IPS-NIHi7 (cell line): ENCODE measurements at regions not wholly inside any gene's neighbourhood (a gene's known extent, or its start where the extent isn't known, plus 50 kb on each side); places are given as distances from the start of the nearest gene placed in this dataset.
A peak's percentile ranks its signal among the peaks of the same experiment; 100 is the strongest.

Source experiments
- DNase-seq: peaks from one replicate; pipeline ENCODE4 v3.0.0; 2012; ENCODE audit warnings: mixed read lengths; ENCODE audit errors: extremely low spot score

DNA sequence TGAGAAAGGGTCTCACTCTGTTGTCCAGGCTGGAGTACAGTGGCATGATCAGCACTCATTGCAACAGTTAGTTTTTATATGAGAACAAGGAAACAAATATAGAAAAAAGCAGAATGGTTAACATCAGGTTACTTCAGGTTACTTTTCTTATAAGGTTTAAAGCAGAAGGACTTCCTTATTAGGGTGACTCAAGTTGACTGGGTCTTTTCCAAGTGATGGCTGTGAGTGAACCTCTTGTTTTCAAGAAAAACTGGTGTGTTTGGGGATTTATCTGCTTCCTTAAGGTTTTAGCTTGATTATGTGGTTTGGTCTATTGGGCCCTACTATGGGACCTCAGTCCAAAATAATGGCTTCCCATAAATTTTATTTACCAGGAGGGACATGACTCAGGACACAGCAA lies 99.2 kb downstream of the ARRDC3 start:
- no peak for DNase-seq

DNA sequence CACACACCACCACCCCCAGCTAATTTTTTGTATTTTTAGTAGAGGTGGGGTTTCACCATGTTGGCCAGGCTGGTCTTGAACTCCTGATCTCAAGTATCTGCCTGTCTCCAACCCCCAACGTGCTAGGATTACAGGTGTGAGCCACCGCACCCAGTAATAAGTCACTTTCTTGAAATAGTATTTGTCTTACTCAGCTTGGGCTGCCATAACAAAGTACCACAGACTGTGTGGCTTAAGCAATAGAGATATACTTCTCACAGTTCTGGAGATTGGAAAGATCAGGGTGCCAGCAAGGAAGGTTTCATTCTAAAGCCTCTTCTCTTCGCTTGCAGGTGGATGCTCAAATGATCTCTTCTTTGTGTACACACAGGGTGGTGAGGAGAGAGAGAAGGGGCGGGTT lies 99.8 kb downstream of the ARRDC3 start:
- DNase-seq, result no peak

DNA sequence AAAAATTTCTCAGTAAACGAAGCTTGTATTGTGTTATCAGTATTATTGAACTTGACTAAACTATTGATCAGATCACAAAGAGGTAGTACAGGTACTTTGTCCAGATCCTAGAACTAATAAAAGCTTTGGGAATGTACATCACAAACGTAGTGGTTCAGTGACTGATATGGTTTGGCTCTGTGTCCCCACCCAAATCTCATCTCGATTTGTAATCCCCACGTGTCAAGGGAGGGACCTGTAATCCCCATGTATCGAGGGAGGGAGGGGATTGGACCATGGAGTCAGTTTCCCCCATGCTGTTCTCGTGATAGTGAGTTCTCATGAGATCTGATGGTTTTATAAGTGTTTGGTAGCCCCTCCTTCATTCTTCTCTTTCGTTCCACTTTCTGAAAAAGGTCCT lies 100.9 kb downstream of the ARRDC3 start:
- no peak for DNase-seq

DNA sequence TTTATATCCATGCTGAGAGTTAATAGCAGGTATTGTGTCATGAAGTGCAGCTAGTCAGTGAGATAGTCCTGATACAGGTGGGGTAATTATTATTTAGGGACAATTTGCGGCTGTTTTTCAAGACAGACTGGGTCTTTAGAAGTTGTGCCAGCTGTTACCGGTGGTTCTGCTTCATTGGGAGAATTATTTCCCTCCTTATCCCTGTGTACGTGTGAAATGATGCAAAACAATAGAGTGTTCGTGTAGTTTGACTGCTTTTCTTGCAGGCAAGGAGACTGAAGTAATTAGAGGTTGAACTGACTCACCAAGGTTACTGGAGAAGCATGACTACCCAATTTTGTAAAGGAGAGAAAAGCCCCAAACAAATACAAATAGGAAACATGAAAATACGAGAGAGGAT lies 101.7 kb downstream of the ARRDC3 start:
- no peak for DNase-seq

DNA sequence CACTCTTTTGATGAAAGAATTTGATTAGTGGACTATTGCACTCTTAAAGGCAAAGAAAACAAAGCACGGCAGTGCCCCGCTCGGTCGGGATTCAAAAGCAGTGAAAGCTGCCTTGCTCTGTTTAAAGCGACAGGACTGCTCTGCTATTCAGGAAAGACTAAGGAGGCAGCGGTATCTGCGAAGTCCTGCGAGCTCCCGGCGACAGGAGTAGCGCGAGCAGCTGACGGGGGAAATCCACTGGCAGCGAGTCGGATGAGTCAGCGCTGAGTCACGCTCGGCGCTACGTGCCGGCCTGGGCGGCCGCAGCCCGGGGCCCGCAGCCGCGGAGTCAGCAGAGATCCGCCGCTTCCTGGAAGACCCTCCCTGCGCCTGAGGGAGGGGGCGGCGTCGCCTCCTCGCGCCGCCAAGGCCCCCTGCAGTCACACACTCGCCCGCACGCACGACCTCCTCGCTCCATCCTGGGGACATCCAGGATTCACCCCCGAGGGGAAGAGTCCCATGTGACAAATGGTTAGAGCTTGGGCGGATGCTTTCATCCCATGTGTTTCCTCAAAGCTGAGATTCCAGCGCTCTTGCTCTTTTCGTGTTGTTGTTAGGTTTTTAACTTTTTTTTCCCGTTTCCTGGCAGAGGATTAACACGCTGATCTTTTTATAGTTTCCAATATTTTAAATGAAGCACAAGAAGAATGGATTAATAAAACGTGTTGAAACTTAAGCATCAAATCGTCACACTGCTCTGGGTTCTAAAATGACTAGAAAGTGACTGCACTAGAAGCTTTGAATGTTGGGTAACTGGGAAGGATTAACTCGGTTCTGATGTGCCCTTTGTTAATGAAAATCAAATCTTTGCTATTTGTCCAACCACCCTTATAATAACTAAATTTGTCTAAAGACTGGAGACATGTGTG lies 102.5 kb downstream of the ARRDC3 start:
- peak; percentile 95 for DNase-seq

DNA sequence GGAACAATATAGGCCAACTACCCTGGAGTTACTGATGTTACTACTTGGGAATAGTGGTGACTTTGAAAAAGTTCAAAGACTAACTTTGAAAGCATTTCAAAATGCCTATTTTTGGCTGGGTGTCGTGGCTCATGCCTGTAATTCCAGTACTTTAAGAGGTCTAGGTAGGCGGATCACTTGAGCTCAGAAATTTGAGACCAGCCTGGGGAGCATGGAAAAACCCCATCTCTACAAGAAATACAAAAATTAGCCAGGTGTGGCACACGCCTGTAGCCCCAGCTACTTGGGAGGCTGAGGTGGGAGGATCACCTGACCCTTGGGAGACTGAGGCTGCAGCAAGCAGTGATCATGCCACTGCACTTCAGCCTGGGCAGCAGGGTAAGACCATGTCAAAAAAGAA lies 105.3 kb downstream of the ARRDC3 start:
- no peak for DNase-seq

DNA sequence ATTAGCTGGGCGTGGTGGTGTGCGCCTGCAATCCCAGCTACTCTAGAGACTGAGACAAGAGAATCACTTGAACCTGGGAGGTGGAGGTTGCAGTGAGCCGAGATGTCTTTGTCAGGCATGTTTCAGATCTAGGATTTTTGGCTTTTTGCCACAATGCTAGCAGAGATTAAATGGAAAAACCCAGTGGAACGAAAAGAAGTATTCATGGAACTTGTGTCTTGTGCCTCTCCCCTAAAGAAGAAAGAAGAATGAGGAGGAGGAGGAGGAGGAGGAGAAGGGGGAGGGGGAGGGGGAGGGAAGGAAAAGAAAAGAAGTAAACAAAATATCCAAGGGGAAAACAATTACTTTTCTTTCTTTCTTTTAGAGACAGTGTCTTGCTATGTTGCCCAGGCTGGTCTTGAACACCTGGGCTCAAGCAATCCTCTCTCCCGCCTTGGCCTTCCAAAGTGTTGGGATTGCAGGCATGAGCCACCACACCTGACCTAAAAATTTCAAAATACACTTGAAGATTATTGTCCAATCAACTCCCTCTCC lies 106.0 kb downstream of the ARRDC3 start:
- DNase-seq, result no peak

DNA sequence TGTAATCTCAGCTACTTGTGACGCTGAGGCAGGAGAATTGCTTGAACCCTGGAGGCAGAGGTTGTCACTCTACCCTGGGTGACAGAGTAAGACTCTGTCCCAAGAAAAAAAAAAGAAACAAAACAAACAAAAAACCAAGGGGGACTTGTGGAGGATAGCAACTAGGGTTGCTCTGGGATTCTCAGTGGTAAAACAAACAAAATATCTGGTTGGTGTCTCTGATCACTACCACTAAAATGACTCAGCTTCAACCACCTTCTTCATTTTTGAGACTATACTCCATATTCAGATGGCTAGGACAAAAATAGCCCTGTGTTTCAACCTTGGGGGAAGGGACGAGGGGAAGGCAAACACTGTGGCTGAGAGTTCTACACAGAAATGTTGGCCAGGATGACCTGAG lies 110.3 kb downstream of the ARRDC3 start:
- DNase-seq, result no peak

DNA sequence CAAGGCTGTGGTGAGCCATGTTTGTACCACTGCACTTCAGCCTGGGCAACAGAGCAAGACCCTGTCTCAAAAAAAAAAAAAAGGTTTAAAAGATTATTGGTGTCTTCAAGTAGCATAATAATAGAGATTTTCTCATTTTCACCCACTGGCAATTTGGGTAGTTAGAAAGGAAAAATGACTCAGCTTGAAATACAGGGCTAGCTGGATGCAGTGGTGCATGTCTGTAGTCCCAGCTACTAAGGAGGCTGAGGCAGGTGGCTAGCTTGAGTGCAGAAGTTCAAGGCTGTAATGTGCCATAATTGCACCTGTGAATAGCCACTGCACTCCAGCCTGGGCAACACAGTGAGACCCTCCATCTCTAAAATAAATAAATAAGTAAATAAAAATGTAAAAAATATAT lies 111.1 kb downstream of the ARRDC3 start:
- DNase-seq, result no peak

DNA sequence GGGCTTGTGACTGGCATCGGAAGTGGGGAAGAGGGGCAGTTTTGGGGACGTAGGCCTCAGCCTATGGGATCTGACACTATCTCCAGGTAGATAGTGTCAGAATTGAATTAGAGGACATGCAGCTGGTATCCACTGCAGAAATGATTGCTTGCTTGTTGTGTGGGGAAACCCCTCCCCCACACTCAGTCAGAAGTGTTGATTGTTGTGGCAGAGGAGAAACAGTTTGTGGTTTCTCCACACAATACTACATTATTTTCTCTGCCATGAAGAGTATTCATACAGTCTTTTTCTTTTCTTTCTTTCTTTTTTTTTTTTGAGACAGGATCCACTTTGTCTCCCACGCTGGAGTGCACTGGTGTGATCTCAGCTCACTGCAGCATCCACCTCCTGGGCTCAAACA lies 113.9 kb downstream of the ARRDC3 start:
- DNase-seq, result no peak

DNA sequence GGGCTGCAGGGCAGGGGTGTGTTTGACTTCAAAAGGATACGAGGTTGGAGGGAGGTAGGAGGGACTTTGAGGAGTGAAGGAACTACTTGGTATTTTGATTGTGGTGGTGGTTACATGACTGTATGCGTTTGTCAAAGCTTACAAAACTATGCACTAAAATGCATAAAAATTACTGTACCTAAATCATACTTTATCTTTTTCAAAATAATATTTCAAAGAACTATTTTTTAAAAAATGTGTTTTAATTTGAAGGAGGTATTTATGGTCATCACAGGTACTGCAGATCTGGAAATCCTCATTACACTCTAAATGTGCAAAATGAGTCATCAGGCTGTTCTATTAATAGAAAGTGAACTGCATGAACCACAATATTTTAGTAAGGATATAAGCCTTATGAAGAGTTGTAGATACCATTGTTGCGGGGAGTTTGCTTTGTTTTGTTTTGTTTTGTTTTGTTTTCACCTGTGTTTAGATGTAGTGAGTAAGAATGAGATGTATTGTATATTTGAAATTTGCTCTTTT lies 116.9 kb downstream of the ARRDC3 start:
- no peak for DNase-seq

DNA sequence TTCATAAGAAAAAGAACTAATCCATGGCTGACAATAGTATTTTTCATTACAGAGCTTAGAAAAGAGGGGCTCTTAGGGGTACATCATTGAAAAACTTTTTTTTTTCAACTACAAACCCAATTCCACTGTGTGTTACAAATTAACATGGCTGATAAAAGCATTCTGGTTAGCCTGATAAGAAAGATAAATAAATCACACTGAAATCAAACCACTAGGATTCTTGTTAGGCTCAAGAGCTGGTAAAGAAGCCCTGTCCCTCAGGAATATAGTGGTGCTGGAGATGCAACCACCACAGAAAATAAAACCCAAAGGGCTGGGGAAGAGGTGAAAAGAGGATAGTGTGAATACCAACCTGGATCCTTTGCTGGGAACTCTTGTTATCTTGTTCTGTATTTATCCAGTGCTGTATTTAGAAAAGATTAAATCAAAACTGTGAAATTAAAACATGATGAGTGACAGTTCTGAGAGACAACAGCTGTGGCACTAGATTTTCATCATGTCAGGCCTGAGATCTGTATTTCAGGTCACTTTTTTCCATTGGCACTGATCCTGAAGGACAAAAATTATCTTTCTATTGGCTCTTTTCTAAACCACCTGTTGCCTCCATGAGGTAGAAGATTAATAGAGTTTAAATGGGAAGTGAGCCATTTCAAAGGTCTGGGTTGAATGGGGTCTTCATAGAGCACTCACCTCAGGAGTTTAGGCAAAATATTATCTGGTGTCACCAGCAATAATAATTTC lies 118.6 kb downstream of the ARRDC3 start:
- DNase-seq, result no peak

DNA sequence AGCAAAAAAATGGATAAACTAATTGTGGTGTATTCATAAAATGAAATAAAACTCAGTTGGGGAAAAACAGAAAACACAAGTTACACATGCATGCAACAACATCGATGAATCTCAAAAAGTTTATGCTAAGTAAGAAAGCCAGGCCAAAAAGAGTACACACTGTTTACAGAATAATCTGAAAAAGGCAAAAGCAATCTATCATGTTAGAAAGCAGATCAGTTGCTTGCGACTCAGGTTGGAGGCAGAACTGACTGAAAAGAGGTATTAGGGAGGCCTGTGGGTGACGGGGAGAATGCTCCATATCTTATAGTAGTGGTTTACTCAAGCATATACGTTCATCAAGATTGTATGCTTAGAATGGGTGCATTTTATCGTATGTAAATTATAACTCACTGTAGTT lies 119.2 kb downstream of the ARRDC3 start:
- no peak for DNase-seq

DNA sequence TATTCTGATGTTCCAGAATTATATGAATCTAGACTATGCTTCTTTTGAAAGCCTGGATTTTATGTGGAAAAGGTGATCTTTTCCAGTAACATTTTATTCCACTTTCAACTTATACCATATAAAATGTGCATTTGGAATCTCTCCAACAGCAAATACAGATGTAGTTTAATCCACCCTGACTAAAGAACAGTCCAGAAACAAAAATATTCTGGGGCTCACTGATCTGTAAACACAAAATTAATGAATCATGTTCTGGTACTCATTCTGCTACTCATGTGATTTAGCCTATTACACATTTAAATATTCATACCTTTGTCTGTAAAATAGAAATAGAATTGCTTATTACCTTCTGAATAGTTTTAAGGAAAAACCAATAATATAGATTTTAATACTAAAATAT lies 125.8 kb downstream of the ARRDC3 start:
- no peak for DNase-seq

DNA sequence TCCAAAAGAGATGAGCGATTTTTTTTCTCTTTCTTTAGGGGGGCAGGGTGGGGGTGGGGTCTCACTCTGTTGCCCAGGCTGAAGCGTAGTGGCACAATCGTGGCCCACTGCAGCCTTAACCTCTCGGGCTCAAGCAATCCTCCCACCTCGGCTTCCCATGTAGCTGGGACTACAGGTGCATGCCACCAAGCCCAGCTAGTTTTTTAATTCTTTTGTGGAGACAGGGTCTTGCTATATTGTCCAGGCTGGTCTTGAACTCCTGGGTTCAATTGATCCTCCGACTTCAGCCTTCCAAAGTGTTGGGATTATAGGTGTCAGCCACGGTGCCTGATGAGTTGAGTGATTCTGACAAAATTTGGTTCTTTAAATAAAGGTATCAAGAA lies 127.0 kb downstream of the ARRDC3 start:
- no peak for DNase-seq

DNA sequence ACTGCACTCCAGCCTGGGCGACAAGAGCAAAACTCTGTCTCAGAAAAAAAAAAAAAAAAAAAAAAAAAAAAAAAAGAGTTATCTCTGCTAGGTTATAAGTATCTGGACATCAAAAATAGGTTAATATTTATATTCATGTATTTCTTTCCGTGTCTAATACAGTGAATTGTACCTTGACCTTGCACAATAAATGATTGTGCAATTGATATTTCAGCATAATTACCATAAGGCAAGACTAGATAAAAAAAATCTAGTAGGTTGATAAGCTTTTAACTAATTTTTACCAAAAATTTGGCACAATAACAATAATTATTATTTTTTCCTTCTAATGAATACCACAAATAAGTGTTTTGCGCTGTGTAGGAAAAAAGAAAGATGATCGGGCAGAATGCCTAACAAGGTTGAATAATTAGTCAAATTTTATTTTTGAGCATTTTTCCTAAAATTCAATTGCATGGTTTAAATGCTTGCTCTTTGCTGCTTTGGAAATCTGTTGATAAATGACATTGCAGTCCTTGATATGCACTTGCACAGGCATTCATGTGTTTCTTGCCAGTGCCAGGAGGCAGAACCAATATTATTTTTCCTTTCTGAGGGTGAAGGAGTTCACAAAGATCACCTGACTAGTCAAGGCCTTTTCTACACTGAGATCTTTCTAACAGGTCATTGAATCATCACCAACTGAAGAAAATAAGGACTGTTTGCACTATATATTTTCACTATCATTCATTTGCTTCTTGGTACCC lies 127.5 kb downstream of the ARRDC3 start:
- DNase-seq, result no peak

DNA sequence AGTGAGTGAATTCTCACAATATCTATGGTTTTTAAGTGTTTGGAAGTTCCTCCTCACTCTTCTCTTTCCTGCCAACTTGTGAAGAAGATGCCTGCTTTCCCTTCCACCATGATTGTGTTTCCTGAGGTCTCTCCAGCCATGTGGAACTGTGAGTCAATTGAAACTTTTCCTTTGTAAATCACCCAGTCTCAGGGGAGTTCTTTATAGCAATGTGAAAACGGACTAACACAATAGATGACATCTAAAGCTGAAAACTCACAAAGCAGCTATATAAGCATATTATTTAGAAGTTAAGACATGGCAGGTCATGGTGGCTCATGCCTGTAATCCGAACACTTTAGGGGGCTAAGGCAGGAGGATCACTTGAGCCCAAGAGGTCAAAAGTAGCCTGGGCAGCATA lies 130.2 kb downstream of the ARRDC3 start:
- DNase-seq, result no peak

DNA sequence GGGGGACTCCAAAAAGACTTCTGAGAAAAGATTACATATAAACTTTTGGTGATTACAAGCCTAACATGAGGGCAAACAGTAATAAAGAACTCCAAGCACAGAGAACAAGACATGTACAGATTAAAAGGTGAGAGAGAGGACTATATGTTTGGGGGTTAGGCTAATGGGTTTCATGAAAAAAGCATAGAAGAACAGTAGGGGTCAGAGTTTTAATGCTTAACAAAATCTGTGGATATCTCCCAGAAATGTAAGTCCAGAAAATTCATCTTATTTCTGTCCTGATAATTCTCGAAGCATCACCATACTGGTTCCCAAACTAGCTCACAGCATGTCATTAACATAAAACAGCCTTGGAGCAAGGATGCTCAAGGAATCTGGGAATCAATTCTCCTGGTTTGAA lies 137.2 kb downstream of the ARRDC3 start:
- DNase-seq, result no peak

DNA sequence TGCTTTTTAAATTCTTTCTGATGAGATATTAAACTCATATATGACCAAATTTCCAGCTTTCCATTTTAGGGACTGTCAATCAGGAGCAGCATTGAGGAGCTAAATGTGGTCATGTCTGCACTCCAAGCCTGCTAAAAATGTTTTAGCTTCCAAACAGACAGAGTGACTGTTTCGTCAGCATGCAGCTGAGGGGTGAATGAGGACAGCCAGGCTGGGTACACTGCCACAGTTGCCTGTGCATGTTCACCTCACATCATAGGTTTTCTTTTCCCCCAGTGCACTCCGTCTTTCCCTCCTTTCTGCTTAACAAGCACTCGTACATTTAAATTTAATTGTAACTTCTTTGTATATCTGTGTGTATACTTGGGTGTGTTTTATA lies 138.1 kb downstream of the ARRDC3 start:
- DNase-seq, result no peak

DNA sequence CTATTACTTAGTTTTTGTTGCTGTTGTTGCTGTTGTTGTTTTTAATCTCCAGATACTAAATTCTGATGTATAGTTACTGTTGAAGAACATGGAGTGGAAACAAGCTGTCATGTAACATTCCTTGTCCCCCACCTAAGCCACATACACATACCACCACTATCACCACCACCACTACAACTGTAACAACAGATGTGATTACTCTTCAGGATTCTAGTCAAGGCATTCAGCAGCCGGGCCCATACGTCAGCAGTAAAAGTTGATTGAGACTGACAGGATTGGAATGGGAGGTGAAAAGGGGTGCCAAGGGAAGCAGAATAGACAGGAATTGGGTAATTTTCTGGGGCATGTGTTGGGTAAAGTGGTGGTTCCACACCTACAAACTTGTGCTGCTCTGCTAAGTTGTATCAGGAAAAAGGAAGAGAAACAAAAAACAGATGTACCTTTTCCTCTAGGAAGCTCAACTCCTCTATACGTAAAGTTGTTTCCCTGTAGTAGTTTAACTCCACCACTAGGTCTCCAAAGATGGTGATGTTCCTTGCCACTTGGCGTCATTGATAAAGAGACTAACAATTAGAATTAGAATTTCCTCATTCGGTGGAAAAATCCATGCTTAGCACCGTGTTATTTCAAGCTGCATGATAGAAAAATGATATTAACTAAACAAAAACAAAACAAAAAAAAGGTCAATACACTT lies 138.6 kb downstream of the ARRDC3 start:
- peak; percentile 24 for DNase-seq

DNA sequence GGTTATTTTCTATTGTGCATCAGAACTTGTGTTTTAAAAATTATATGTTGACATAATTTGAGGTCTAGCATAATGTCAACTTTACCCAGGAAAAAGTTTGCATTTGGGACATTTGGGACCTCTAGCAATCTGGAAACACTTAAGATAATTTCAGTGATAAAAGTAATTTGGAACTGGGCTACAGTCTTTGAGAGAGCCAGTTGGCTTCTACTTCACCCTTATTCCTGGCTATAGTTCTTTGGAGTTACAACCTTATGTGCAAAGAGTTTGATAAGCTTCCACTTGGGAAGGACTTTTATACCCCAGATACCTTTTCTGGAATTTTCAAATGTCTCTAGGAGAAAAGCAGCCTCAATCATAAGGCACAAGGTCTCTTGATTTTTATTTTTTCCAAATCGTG lies 139.3 kb downstream of the ARRDC3 start:
- DNase-seq, result no peak

DNA sequence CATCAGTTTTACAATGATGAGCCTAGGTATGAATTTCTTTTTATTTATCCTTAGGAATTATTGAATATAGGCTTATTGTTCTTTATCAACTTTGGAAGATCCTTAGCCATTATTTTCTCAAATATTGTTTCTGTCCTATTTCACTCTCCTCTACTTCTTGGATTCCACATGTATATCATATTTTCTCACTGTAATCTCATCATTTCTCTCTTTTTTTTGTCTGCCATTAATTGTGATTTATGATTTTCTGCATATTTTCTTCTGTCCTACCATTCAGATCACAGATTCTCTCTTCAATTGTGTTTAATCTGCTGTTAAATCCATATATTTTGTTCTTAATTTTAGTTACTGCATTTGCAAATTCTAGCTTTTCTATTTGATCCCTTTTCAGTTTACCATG lies 139.8 kb downstream of the ARRDC3 start:
- DNase-seq, result no peak
